ENCODE measurements at regions not wholly inside any gene's neighbourhood (a gene's known extent, or its start where the extent isn't known, plus 50 kb on each side); places are given as distances from the start of the nearest gene placed in this dataset.

- Histone ChIP-seq H2BK12ac (ENCODE audit: low read length) (no peak overlapping the region), H3K4ac (ENCODE audit: low read depth, low read length) (no peak overlapping the region), H4K91ac (ENCODE audit: low read depth, low read length) (no peak overlapping the region), H3K79me1 (ENCODE audit: low read length) (no peaks in the 10 kb centered on the region), H2AFZ (ENCODE audit: insufficient read depth, low read length, poor library complexity) (no peak overlapping the region), H2BK120ac (ENCODE audit: insufficient read depth, low read length, poor library complexity) (no peak overlapping the region), H3K79me2 (ENCODE audit: control insufficient read depth, insufficient read depth, low read length, poor library complexity) (no peaks in the 10 kb centered on the region), H2BK5ac (ENCODE audit: low read depth, low read length, poor library complexity) (no peak overlapping the region), H4K8ac (ENCODE audit: low read depth, low read length) (no peak overlapping the region), H3K4me3 (ENCODE audit: low read depth, low read length) (no peak overlapping the region), H4K12ac (ENCODE audit: low read depth, low read length) (no peak overlapping the region), H3K27ac (ENCODE audit: low read depth, low read length) (no peak overlapping the region), H3K9ac (ENCODE audit: low read length) (no peak overlapping the region), H3K27me3 (ENCODE audit: insufficient read depth, low read length) (no peaks in the 10 kb centered on the region), H3K4me2 (ENCODE audit: low read length) (no peak overlapping the region), H3K18ac (ENCODE audit: low read length) (no peak overlapping the region), H3K9me3 (ENCODE audit: insufficient read depth, low read depth, low read length) (no peaks in the 10 kb centered on the region), H2AK5ac (ENCODE audit: low read length) (no peak overlapping the region), H3K36me3 (ENCODE audit: control insufficient read depth in 1 of 2, insufficient read depth in 2 of 2, low read length in 2 of 2) (no peaks in the 10 kb centered on the region), H3K23ac (ENCODE audit: low read length) (no peak overlapping the region), H3K4me1 (ENCODE audit: control insufficient read depth in 1 of 2, insufficient read depth in 2 of 2, low read length in 2 of 2) (no peaks in the 10 kb centered on the region), H3K14ac (ENCODE audit: low read length) (no peak overlapping the region)
- DNase-seq: peak in 1 of 2 donors; percentile 26
- WGBS (ENCODE audit: extremely low coverage, insufficient coverage, insufficient read length): no CpG with 5 or more reads among the region's 1 CpG
These were observed 1333.9 kb upstream of the TENM3 start for GRCh38 chr4:180909279-180909678.

GRCh38 chr4:180913750-180914149, 1329.5 kb upstream of the TENM3 start:
- H4K12ac ChIP-seq (ENCODE audit: low read depth, low read length): no peak overlapping the region
- no peak overlapping the region for H2AK5ac ChIP-seq (ENCODE audit: low read length)
- H3K27ac ChIP-seq (ENCODE audit: low read depth, low read length): no peak overlapping the region
- H3K4me2 ChIP-seq (ENCODE audit: low read length): no peak overlapping the region
- H2BK120ac ChIP-seq (ENCODE audit: insufficient read depth, low read length, poor library complexity): no peak overlapping the region
- H3K18ac ChIP-seq (ENCODE audit: low read length): no peak overlapping the region
- no peak overlapping the region for H2BK5ac ChIP-seq (ENCODE audit: low read depth, low read length, poor library complexity)
- no peak overlapping the region for H3K9ac ChIP-seq (ENCODE audit: low read length)
- H3K23ac ChIP-seq (ENCODE audit: low read length): no peak overlapping the region
- no peak overlapping the region for H3K4ac ChIP-seq (ENCODE audit: low read depth, low read length)
- H3K4me1 ChIP-seq (ENCODE audit: control insufficient read depth in 1 of 2, insufficient read depth in 2 of 2, low read length in 2 of 2): no peaks in the 10 kb centered on the region
- H3K79me2 ChIP-seq (ENCODE audit: control insufficient read depth, insufficient read depth, low read length, poor library complexity): no peaks in the 10 kb centered on the region
- no peak overlapping the region for H4K8ac ChIP-seq (ENCODE audit: low read depth, low read length)
- no peak overlapping the region for H4K91ac ChIP-seq (ENCODE audit: low read depth, low read length)
- no CpG with 5 or more reads among the region's 1 CpG for WGBS (ENCODE audit: extremely low coverage, insufficient coverage, insufficient read length)
- H2AFZ ChIP-seq (ENCODE audit: insufficient read depth, low read length, poor library complexity): no peak overlapping the region
- no peaks in the 10 kb centered on the region for H3K79me1 ChIP-seq (ENCODE audit: low read length)
- H3K9me3 ChIP-seq (ENCODE audit: insufficient read depth, low read depth, low read length): no peaks in the 10 kb centered on the region
- no peak overlapping the region for H3K14ac ChIP-seq (ENCODE audit: low read length)
- no peak overlapping the region for H3K4me3 ChIP-seq (ENCODE audit: low read depth, low read length)
- H2BK12ac ChIP-seq (ENCODE audit: low read length): no peak overlapping the region
- no peak for DNase-seq
- H3K27me3 ChIP-seq (ENCODE audit: insufficient read depth, low read length): no peaks in the 10 kb centered on the region
- no peaks in the 10 kb centered on the region for H3K36me3 ChIP-seq (ENCODE audit: control insufficient read depth in 1 of 2, insufficient read depth in 2 of 2, low read length in 2 of 2)

DNA sequence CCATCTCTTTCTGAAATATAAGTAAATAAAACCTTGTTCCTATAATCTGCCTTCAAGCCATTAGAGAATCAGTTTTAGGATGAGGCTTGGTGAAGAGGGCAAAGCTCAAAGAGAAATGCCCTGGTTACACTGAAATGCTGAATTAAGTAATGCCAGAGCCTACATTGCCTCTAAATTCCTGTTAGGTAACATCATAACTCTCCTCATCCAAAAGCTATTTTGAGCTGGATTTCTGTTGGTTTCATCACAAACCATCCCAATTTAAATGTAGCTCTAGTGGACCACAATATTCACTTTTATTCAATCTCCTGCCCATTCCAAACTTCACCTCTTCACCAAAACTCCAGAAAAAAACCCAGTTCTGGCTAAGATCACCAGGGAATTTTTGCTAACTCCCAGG, 1319.7 kb upstream of the TENM3 start:
- no peak overlapping the region for H4K91ac ChIP-seq (ENCODE audit: low read depth, low read length)
- no peak overlapping the region for H2AK5ac ChIP-seq (ENCODE audit: low read length)
- H3K4ac ChIP-seq (ENCODE audit: low read depth, low read length): no peak overlapping the region
- H3K4me2 ChIP-seq (ENCODE audit: low read length): no peak overlapping the region
- no peaks in the 10 kb centered on the region for H3K79me1 ChIP-seq (ENCODE audit: low read length)
- peak in 1 of 2 donors; percentile 73 for DNase-seq
- no peaks in the 10 kb centered on the region for H3K27me3 ChIP-seq (ENCODE audit: insufficient read depth, low read length)
- H2AFZ ChIP-seq (ENCODE audit: insufficient read depth, low read length, poor library complexity): no peak overlapping the region
- H3K9ac ChIP-seq (ENCODE audit: low read length): no peak overlapping the region
- H2BK5ac ChIP-seq (ENCODE audit: low read depth, low read length, poor library complexity): no peak overlapping the region
- H3K4me1 ChIP-seq (ENCODE audit: control insufficient read depth in 1 of 2, insufficient read depth in 2 of 2, low read length in 2 of 2): no peaks in the 10 kb centered on the region
- no peak overlapping the region for H2BK120ac ChIP-seq (ENCODE audit: insufficient read depth, low read length, poor library complexity)
- H3K18ac ChIP-seq (ENCODE audit: low read length): no peak overlapping the region
- H3K23ac ChIP-seq (ENCODE audit: low read length): no peak overlapping the region
- no peaks in the 10 kb centered on the region for H3K36me3 ChIP-seq (ENCODE audit: control insufficient read depth in 1 of 2, insufficient read depth in 2 of 2, low read length in 2 of 2)
- no peak overlapping the region for H3K27ac ChIP-seq (ENCODE audit: low read depth, low read length)
- H3K79me2 ChIP-seq (ENCODE audit: control insufficient read depth, insufficient read depth, low read length, poor library complexity): no peaks in the 10 kb centered on the region
- H3K4me3 ChIP-seq (ENCODE audit: low read depth, low read length): no peak overlapping the region
- H3K9me3 ChIP-seq (ENCODE audit: insufficient read depth, low read depth, low read length): peaks cover 1% of the 10 kb centered on the region
- no peak overlapping the region for H2BK12ac ChIP-seq (ENCODE audit: low read length)
- no peak overlapping the region for H3K14ac ChIP-seq (ENCODE audit: low read length)
- no peak overlapping the region for H4K12ac ChIP-seq (ENCODE audit: low read depth, low read length)
- H4K8ac ChIP-seq (ENCODE audit: low read depth, low read length): no peak overlapping the region

- Histone ChIP-seq H3K36me3 (ENCODE audit: control insufficient read depth in 1 of 2, insufficient read depth in 2 of 2, low read length in 2 of 2) (no peaks in the 10 kb centered on the region), H2BK5ac (ENCODE audit: low read depth, low read length, poor library complexity) (no peak overlapping the region), H2AFZ (ENCODE audit: insufficient read depth, low read length, poor library complexity) (no peak overlapping the region), H4K8ac (ENCODE audit: low read depth, low read length) (no peak overlapping the region), H3K9me3 (ENCODE audit: insufficient read depth, low read depth, low read length) (peaks cover 1% of the 10 kb centered on the region), H3K23ac (ENCODE audit: low read length) (no peak overlapping the region), H3K4me3 (ENCODE audit: low read depth, low read length) (no peak overlapping the region), H3K79me1 (ENCODE audit: low read length) (no peaks in the 10 kb centered on the region), H3K4me1 (ENCODE audit: control insufficient read depth in 1 of 2, insufficient read depth in 2 of 2, low read length in 2 of 2) (no peaks in the 10 kb centered on the region), H3K9ac (ENCODE audit: low read length) (no peak overlapping the region), H4K12ac (ENCODE audit: low read depth, low read length) (no peak overlapping the region), H3K4me2 (ENCODE audit: low read length) (no peak overlapping the region), H3K4ac (ENCODE audit: low read depth, low read length) (no peak overlapping the region), H3K79me2 (ENCODE audit: control insufficient read depth, insufficient read depth, low read length, poor library complexity) (no peaks in the 10 kb centered on the region), H2BK12ac (ENCODE audit: low read length) (no peak overlapping the region), H3K14ac (ENCODE audit: low read length) (no peak overlapping the region), H3K27ac (ENCODE audit: low read depth, low read length) (no peak overlapping the region), H3K27me3 (ENCODE audit: insufficient read depth, low read length) (no peaks in the 10 kb centered on the region), H2AK5ac (ENCODE audit: low read length) (no peak overlapping the region), H3K18ac (ENCODE audit: low read length) (no peak overlapping the region), H4K91ac (ENCODE audit: low read depth, low read length) (no peak overlapping the region), H2BK120ac (ENCODE audit: insufficient read depth, low read length, poor library complexity) (no peak overlapping the region)
- no CpG with 5 or more reads among the region's 3 CpGs for WGBS (ENCODE audit: extremely low coverage, insufficient coverage, insufficient read length)
- DNase-seq: peak in 1 of 2 donors; percentile 59
These were observed 1317.4 kb upstream of the TENM3 start for GRCh38 chr4:180925805-180926204.
